CD4-positive, alpha-beta memory T cell (primary cell): ENCODE measurements at regions not wholly inside any gene's neighbourhood (a gene's known extent, or its start where the extent isn't known, plus 50 kb on each side); places are given as distances from the start of the nearest gene placed in this dataset.
"Not testable (repeated sequence)": the region's sequence is repeated elsewhere in the genome, so short reads cannot be mapped to it uniquely, and the experiment has no call there.

Experiments
- CTCF ChIA-PET: fragments of 350-600 bp; sonication (Branson Sonifier 250); formaldehyde crosslinking; loops from one replicate; lab custom pipeline; 2021; ENCODE audit warnings: inconsistent platforms; ENCODE audit not compliant: partially characterized antibody; lab: Charles Lee
- POLR2A ChIA-PET: fragments of 350-600 bp; sonication (Branson Sonifier 250); formaldehyde crosslinking; loops from one replicate; lab custom pipeline; 2021; ENCODE audit not compliant: partially characterized antibody; lab: Charles Lee
- DNase-seq, 5 donors: peaks; one replicate each; pipeline versions ENCODE4 v3.0.0 to v3.0.0-alpha.2; 2020 to 2022; ENCODE audit warnings: mixed read lengths in 1 of 5
- H3K27ac ChIP-seq: one replicate; pipeline ENCODE4 v1.7.0; 2013; ENCODE audit warnings: low read depth, low read length
- H3K27me3 ChIP-seq: 2 replicates; pipeline ENCODE4 v1.7.0; 2013; ENCODE audit warnings: mild to moderate bottlenecking, low read length, moderate library complexity; ENCODE audit not compliant: insufficient read depth
- H3K36me3 ChIP-seq: 2 replicates; pipeline ENCODE4 v1.7.0; 2013; ENCODE audit warnings: mild to moderate bottlenecking, low read length, moderate library complexity; ENCODE audit not compliant: insufficient read depth
- H3K4me1 ChIP-seq: 2 replicates; pipeline ENCODE4 v1.7.0; 2013; ENCODE audit warnings: mild to moderate bottlenecking, low read length, moderate library complexity; ENCODE audit not compliant: insufficient read depth
- H3K4me3 ChIP-seq, 2 donors: one replicate each; pipeline ENCODE4 v1.7.0; 2013; ENCODE audit warnings: low read length in 2 of 2, mild to moderate bottlenecking in 1 of 2
- H3K9me3 ChIP-seq, 2 donors: one replicate each; pipeline ENCODE4 v1.7.0; 2013; ENCODE audit warnings: low read length in 2 of 2, control low read depth in 1 of 2; ENCODE audit not compliant: control insufficient read depth in 1 of 2
- H3K27ac Mint-ChIP-seq, 7 donors: one replicate each; pipeline ENCODE4 v1.8.0; 2020 to 2021; ENCODE audit warnings: mixed read lengths in 7 of 7, mild to moderate bottlenecking in 6 of 7, inconsistent platforms in 3 of 7, moderate library complexity in 3 of 7
- H3K27me3 Mint-ChIP-seq, 2 donors: one replicate each; pipeline ENCODE4 v1.8.0; 2020 to 2021; ENCODE audit warnings: mixed read lengths in 2 of 2
- H3K36me3 Mint-ChIP-seq, 2 donors: one replicate each; pipeline ENCODE4 v1.8.0; 2020 to 2021; ENCODE audit warnings: mixed read lengths in 2 of 2, inconsistent platforms in 1 of 2, mild to moderate bottlenecking in 1 of 2
- H3K4me1 Mint-ChIP-seq, 4 donors: one replicate each; pipeline ENCODE4 v1.8.0; 2020 to 2021; ENCODE audit warnings: mixed read lengths in 4 of 4, mild to moderate bottlenecking in 1 of 4
- H3K4me3 Mint-ChIP-seq, 8 donors: one replicate each; pipeline ENCODE4 v1.8.0; 2020 to 2021; ENCODE audit warnings: mixed read lengths in 8 of 8, mild to moderate bottlenecking in 7 of 8, moderate library complexity in 6 of 8, inconsistent platforms in 3 of 8
- H3K9me3 Mint-ChIP-seq, 8 donors: one replicate each; pipeline ENCODE4 v1.8.0; 2020 to 2021; ENCODE audit warnings: mixed read lengths in 8 of 8, mild to moderate bottlenecking in 5 of 8, inconsistent platforms in 3 of 8, moderate library complexity in 1 of 8
- intact Hi-C: fragments of 100-400 bp; cut with micrococcal nuclease; formaldehyde crosslinking; loops from one replicate; pipeline ENCODE4 v1.15.1; 2023

- Histone ChIP-seq H3K27ac (no peak overlapping the region), H3K27me3 (no peaks in the 10 kb centered on the region), H3K9me3 (no peaks in the 10 kb centered on the region), H3K36me3 (no peaks in the 10 kb centered on the region), H3K4me3 (no peak overlapping the region), H3K4me1 (no peaks in the 10 kb centered on the region)
- Mint-ChIP-seq H3K36me3 (no peaks in the 10 kb centered on the region), H3K4me3 (peak overlapping the region in 1 of 8 donors; percentile 17), H3K9me3 (peaks cover 5 to 20% (median 9%) of the 10 kb centered on the region in 8 donors), H3K4me1 (no peaks in the 10 kb centered on the region), H3K27ac (no peak overlapping the region), H3K27me3 (no peaks in the 10 kb centered on the region)
- DNase-seq, result no peak
- ChIA-PET POLR2A (no interaction called here), CTCF (no interaction called here)
- intact Hi-C loops, result no loop called here
Measured at GRCh38 chr21:19034560-19034959, 631.0 kb upstream of the TMPRSS15 start.

GRCh38 chr21:19045876-19046275 lies 642.3 kb upstream of the TMPRSS15 start:
- CTCF ChIA-PET, result no interaction called here
- Mint-ChIP-seq H3K4me1 (no peaks in the 10 kb centered on the region), H3K27ac (no peak overlapping the region), H3K27me3 (no peaks in the 10 kb centered on the region), H3K36me3 (no peaks in the 10 kb centered on the region), H3K4me3 (no peak overlapping the region), H3K9me3 (peaks cover 0 to 20% (median 12%) of the 10 kb centered on the region in 8 donors)
- H3K36me3 ChIP-seq, result no peaks in the 10 kb centered on the region
- intact Hi-C loops, result no loop called here
- H3K27ac ChIP-seq, result no peak overlapping the region
- POLR2A ChIA-PET, result no interaction called here
- H3K27me3 ChIP-seq, result no peaks in the 10 kb centered on the region
- no peaks in the 10 kb centered on the region for H3K4me1 ChIP-seq
- no peaks in the 10 kb centered on the region for H3K9me3 ChIP-seq
- no peak for DNase-seq
- no peak overlapping the region for H3K4me3 ChIP-seq

GRCh38 chr21:19048098-19048672 lies 644.6 kb upstream of the TMPRSS15 start:
- Mint-ChIP-seq H3K27ac (peak overlapping the region in 1 of 7 donors; percentile 18), H3K36me3 (no peaks in the 10 kb centered on the region), H3K27me3 (no peaks in the 10 kb centered on the region), H3K4me3 (no peak overlapping the region), H3K4me1 (no peaks in the 10 kb centered on the region), H3K9me3 (peaks cover 3 to 17% (median 8%) of the 10 kb centered on the region in 8 donors)
- ChIA-PET POLR2A (no interaction called here), CTCF (no interaction called here)
- H3K27me3 ChIP-seq, result no peaks in the 10 kb centered on the region
- no peaks in the 10 kb centered on the region for H3K4me1 ChIP-seq
- no peak overlapping the region for H3K4me3 ChIP-seq
- H3K36me3 ChIP-seq, result no peaks in the 10 kb centered on the region
- no peak for DNase-seq
- H3K9me3 ChIP-seq, result no peaks in the 10 kb centered on the region
- intact Hi-C loops, result no loop called here
- no peak overlapping the region for H3K27ac ChIP-seq

- no peaks in the 10 kb centered on the region for H3K27me3 Mint-ChIP-seq
- H3K36me3 ChIP-seq, result no peaks in the 10 kb centered on the region
- POLR2A ChIA-PET, result no interaction called here
- H3K4me1 ChIP-seq, result no peaks in the 10 kb centered on the region
- H3K4me1 Mint-ChIP-seq, result no peaks in the 10 kb centered on the region
- H3K9me3 ChIP-seq, result no peaks in the 10 kb centered on the region
- no peak overlapping the region for H3K27ac ChIP-seq
- no peaks in the 10 kb centered on the region for H3K36me3 Mint-ChIP-seq
- no peak overlapping the region for H3K4me3 ChIP-seq
- intact Hi-C loops, result no loop called here
- H3K27me3 ChIP-seq, result no peaks in the 10 kb centered on the region
- H3K4me3 Mint-ChIP-seq, result no peak overlapping the region
- CTCF ChIA-PET, result no interaction called here
- no peak for DNase-seq
- H3K27ac Mint-ChIP-seq, result no peak overlapping the region
- H3K9me3 Mint-ChIP-seq, result peaks cover 0 to 20% (median 9%) of the 10 kb centered on the region in 8 donors
Measured at GRCh38 chr21:19049567-19049966, 646.0 kb upstream of the TMPRSS15 start.

GRCh38 chr21:19065164-19065563 lies 661.6 kb upstream of the TMPRSS15 start:
- Mint-ChIP-seq H3K4me1 (no peaks in the 10 kb centered on the region), H3K27ac (no peak overlapping the region), H3K36me3 (no peaks in the 10 kb centered on the region), H3K27me3 (no peaks in the 10 kb centered on the region), H3K9me3 (peaks cover 0 to 14% (median 2%) of the 10 kb centered on the region in 8 donors), H3K4me3 (no peak overlapping the region)
- no peak for DNase-seq
- H3K4me3 ChIP-seq, result no peak overlapping the region
- H3K27ac ChIP-seq, result no peak overlapping the region
- POLR2A ChIA-PET, result no interaction called here
- CTCF ChIA-PET, result no interaction called here
- no peaks in the 10 kb centered on the region for H3K9me3 ChIP-seq
- no peaks in the 10 kb centered on the region for H3K4me1 ChIP-seq
- no peaks in the 10 kb centered on the region for H3K36me3 ChIP-seq
- no peaks in the 10 kb centered on the region for H3K27me3 ChIP-seq
- intact Hi-C loops, result no loop called here

GRCh38 chr21:19076031-19076430 lies 672.4 kb upstream of the TMPRSS15 start:
- H3K9me3 Mint-ChIP-seq, result peaks cover 0 to 26% (median 16%) of the 10 kb centered on the region in 8 donors
- Histone ChIP-seq H3K27me3 (no peaks in the 10 kb centered on the region), H3K4me1 (no peaks in the 10 kb centered on the region), H3K36me3 (no peaks in the 10 kb centered on the region), H3K9me3 (no peaks in the 10 kb centered on the region), H3K4me3 (no peak overlapping the region), H3K27ac (no peak overlapping the region)
- no peaks in the 10 kb centered on the region for H3K4me1 Mint-ChIP-seq
- ChIA-PET CTCF (no interaction called here), POLR2A (no interaction called here)
- intact Hi-C loops, result no loop called here
- H3K27me3 Mint-ChIP-seq, result no peaks in the 10 kb centered on the region
- DNase-seq, result no peak
- H3K4me3 Mint-ChIP-seq, result no peak overlapping the region
- no peak overlapping the region for H3K27ac Mint-ChIP-seq
- no peaks in the 10 kb centered on the region for H3K36me3 Mint-ChIP-seq

GRCh38 chr21:19109694-19110093 lies 706.1 kb upstream of the TMPRSS15 start:
- Histone ChIP-seq H3K4me1 (no peaks in the 10 kb centered on the region), H3K9me3 (peaks cover 0 to 6% of the 10 kb centered on the region in 2 donors), H3K27ac (no peak overlapping the region), H3K4me3 (no peak overlapping the region), H3K27me3 (no peaks in the 10 kb centered on the region), H3K36me3 (no peaks in the 10 kb centered on the region)
- ChIA-PET POLR2A (no interaction called here), CTCF (no interaction called here)
- peaks cover 0 to 11% (median 4%) of the 10 kb centered on the region in 8 donors for H3K9me3 Mint-ChIP-seq
- H3K36me3 Mint-ChIP-seq, result no peaks in the 10 kb centered on the region
- no peak overlapping the region for H3K27ac Mint-ChIP-seq
- H3K4me1 Mint-ChIP-seq, result no peaks in the 10 kb centered on the region
- H3K4me3 Mint-ChIP-seq, result no peak overlapping the region
- no peaks in the 10 kb centered on the region for H3K27me3 Mint-ChIP-seq
- DNase-seq, result no peak
- intact Hi-C loops, result no loop called here

- H3K27me3 ChIP-seq, intact Hi-C loops, H3K36me3 Mint-ChIP-seq, CTCF ChIA-PET, H3K36me3 ChIP-seq, POLR2A ChIA-PET, H3K9me3 ChIP-seq, H3K27me3 Mint-ChIP-seq, H3K27ac ChIP-seq, H3K4me3 ChIP-seq, H3K4me1 Mint-ChIP-seq, DNase-seq, H3K27ac Mint-ChIP-seq, H3K4me1 ChIP-seq, H3K4me3 Mint-ChIP-seq: not testable (repeated sequence)
- H3K9me3 Mint-ChIP-seq, result peaks cover 3 to 21% (median 13%) of the 10 kb centered on the region in 8 donors
Measured at GRCh38 chr21:19119259-19119658, 715.7 kb upstream of the TMPRSS15 start.
